GM18870 (cell line): ENCODE measurements at regions not wholly inside any gene's neighbourhood (a gene's known extent, or its start where the extent isn't known, plus 50 kb on each side); places are given as distances from the start of the nearest gene placed in this dataset.
"Not testable (repeated sequence)": the region's sequence is repeated elsewhere in the genome, so short reads cannot be mapped to it uniquely, and the experiment has no call there.

Experiments
- ATAC-seq: cut with Tn5 transposase; IDR thresholded peaks from one replicate; pipeline ENCODE4 v1.9.1; 2021; ENCODE audit warnings: moderate library complexity; ENCODE audit not compliant: unreplicated experiment

DNA sequence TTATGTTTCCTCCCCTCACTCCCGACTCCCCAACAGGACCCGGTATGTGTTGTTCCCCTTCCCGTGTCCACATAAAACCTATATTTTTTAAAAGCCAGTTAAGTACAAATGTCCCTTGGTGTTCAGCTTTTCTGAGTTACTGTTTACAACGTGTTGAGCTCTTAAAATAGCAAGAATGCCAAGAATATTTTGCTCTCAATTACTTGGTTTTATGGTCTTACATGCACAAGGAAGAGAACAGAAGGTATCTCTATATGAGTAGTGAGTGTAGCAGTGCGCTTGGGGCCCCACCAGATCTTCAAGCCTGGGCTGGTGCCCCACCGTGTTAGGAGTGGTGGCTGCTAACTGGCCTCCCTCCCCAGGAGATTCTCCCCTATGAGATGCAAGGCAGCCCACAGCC lies 75.3 kb downstream of the RIN2 start:
- ATAC-seq: no peak

DNA sequence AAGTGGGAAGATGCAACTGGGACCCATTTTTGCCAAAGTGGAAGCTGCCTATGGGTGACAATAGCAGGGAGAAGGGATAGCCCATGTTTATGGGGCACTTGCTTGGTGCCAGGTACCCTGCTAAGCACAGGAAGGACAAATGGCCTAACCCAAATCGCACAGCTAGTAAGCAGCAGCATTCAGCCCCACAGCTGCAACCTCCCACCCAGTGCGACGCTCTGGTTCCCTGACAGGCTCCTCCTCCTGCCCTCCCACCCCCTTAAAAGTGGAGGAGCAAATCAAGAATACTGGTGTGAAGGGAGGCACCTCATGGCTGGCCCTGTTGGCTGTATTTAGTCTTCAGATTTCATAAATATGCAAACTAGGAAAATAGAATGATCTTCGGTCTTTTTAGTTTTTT lies 76.2 kb downstream of the RIN2 start:
- ATAC-seq: no peak

DNA sequence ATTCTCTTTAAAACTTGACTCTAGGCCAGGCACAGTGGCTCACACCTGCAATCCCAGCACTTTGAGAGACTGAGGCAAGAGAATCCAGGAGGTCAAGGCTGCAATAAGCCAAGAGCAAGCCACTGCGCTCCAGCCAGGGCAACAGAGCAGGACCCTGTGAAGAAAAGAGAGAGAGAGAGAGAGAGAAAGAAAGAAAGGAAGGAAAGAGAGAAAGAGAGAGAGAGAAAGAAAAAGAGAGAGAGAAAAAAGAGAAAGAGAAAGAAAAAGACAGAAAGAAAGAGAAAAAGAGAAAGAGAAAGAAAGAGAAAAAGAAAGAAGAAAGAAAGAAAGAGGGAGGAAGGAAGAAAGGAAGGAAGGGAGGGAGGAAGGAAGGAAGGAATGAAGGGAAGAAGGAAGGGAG lies 76.7 kb downstream of the RIN2 start:
- ATAC-seq: no peak

DNA sequence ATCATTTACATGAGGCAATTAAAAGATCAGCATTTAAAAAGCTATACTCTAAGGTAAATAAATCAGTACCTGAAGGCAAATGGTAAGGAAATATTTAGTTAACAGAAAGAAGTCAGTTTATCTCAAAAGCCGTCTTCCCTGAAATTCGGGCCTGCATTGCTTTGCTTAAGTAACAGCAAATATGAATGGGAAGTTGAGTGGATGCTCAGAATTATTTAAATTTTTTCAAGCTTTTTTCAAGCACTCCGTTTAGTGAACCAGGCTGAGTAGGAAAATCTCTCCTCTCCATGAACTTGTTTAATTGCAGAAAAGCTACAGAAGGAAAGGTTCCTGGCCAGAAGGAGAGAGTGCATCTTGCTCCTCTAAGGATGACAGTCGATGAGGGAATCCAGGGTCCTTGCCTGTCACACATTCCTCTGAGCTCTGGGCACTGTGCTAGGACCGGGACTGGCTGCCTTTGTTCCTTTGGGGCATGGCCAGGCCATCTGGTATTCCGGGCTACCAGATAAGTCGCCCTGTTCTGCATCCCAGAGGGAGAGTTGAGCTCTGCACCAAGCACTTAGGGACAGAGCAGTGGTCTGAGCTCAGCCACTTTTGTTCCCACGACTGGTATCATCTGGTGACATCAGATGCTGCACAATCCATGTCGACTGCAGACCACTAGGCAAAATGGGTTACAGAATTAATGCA lies 77.6 kb downstream of the RIN2 start:
- ATAC-seq: no peak

DNA sequence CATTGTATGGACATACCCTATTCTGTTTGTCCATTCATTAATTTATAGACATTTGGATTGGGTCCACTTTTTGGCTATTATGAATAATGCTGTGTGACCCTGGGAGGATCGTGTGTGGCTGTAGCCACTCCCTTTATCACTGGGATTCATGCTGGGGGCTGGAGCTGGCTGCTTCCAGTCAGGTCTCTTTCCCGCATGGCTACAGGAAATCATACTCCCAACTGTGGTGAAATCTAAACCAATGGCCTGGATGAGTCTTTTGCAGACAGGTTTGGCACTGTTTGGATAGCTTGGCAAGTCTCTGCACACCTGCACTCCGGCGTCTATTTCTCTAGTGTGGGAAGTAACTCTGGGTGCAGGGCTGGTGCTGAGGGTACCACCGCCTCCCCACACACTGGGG lies 80.4 kb downstream of the RIN2 start:
- ATAC-seq: no peak

DNA sequence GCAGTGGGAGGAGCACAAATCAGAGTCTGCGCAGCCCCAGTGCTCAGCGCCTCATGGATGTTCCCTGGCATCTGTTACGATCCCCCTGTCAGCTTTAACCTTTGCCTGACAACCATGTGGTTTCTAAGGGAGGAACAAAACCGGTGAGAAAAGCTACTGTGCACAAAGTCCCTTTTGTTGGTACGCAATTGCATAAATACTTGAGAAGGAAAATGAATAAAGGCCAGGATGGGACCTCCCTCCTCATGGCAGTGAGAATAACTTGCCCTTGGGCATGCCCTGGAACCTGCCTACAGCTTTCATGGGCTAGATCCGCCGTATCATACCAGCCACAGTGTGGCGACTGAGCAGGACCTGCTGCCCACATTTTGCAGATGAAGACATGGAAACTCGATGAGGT lies 81.0 kb downstream of the RIN2 start:
- ATAC-seq: no peak

DNA sequence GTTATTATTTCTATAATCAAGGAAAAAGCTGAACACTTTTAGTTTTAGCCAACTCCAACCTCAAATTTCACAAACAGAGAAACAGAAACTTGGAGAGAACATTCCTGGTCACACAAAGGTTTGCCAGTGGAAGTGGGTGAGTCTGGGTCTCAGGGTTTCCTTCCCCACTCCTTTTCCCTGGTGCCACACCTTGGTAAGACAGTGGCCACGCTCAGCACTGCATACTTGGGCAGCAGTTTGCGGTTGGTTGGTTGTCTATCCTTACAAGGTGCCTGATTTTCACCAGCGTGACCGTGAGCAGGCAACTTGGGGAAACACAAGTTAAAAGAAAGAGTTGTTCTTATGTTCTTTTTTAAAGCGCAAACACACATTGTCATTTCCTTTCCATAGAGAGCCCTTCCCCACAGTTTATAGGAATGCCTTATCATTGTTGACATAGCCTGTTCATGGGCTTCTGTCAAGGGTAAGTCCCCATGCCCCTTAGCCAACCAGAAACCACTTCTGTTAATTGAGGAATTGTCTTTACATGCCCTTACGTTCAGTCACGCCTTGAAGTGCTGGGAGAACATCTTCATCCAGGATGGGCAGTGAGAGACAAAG lies 82.2 kb downstream of the RIN2 start:
- no peak for ATAC-seq

DNA sequence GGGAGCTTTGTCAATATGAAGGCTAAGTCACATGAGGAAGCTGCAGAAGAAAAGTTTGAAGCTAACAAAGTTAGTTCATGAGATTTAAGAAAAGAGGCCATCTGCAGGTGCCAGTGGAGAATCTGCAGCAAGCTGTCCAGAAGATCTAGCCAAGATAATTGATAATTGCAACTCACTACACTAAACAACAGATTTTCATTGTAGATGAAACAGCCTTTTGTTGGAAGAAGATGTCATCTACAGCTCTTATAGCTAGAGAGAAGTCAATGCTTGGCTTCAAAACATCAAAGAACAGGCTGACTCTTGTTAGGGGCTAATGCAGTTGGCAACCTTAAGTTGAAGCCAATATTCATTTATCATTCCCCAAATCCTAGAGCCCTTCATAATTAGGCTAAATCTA lies 83.7 kb downstream of the RIN2 start:
- no peak for ATAC-seq

DNA sequence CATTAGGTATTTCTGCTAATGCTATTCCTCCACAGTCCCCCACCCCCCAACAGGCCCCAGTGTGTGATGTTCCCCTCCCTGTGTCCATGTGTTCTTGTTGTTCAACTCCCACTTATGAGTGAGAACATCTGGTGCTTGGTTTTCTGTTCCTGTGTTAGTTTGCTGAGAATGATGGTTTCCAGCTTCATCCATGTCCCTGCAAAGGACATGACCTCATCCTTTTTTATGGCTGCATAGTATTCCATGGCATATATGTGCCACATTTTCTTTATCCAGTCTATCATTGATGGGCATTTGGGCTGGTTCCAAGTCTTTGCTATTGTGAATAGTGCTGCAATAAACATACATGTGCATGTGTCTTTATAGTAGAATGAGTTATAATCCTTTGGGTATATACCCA lies 86.8 kb downstream of the RIN2 start:
- not testable (repeated sequence) for ATAC-seq

DNA sequence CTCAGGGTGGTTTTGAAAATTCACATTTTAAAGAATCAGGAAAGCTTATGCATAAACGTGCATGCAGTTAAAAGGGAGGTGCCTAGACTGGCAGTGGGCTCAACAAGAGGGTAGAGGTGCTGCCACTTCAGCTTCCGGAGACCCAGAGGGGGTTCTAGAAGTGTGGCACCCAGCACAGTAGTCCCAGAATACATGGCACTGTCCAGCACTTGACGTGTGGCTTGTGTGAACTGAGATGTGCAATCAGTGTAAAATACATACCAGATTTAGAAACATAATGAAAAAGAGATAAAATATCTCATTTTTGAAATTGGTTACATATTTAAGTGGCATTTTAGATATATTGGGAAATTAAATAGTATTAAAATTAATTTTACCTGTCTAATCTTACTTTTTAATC lies 89.3 kb downstream of the RIN2 start:
- no peak for ATAC-seq

DNA sequence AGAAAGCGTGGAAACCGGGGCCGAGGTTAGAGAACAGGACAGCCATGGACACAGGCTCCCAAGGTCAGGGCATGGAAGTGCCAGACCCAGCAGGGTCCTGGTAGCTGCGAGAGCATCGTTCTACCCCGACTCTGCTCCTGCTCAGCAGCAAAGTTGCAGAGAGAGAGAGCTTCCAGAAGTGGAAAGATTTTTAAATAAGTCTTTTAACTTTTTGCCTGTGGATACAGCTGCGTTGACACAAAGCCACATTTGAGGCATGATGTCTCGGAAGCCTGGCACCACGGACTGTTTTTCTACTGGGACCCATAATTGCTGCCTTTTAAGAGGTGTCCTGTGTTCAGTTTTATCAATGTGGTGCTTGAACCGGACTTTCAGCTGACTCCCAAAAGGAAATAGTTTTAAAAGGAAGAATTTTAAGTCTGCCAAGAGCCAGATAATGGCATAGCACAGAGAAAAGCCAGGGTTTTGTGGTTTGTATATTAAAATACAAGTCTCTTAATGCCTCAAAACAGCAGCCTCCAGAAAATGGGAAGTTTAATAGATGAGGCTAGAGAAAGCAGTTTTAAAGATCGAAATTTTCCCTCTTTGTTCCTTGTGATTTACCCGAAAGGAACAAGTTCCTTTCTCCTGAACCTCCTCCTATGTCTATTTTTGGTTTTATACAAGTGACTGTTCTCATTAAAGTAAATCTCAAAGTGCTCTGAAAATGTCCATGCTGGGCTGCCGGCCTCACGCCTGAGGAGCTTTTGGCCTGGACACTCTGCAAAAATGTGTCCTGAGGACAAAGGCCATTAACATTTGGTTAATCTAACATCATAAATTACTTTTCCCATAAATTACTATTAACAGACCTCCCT lies 91.5 kb downstream of the RIN2 start:
- no peak for ATAC-seq

DNA sequence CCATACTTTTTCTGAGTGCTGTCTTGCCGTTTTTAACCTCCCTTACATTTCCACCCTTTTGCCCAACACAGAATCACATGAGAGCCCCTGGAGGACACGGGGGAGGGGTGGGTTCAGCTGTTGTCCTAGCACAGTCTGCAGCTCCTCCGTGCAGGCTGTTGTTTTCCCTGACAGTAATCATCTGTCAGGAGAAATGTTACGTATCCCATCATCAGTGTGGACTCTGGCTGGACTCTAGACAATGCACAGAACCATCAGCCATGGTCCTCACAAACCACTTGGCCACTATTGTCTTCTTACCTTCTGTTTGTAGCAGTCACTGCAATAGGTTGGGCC lies 92.1 kb downstream of the RIN2 start:
- ATAC-seq: no peak

DNA sequence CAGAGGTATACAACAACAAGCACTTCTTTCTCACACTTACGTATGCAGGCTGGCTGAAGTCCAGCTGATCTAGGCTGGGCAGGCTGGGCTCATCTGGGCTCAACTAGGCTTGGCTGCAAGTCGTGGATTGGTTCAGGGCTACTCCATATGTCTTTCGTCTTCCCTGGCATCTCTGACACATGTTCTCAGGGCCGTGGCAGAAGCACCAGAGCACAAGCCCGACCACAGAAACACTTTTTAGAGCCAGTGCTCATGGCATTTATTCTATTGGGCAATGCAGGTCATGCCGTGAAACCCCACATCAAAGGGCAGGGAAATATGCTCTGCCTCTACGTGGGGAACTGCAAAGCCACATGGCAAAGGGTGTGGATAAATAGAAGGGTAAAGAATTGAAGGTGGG lies 93.8 kb downstream of the RIN2 start:
- no peak for ATAC-seq

DNA sequence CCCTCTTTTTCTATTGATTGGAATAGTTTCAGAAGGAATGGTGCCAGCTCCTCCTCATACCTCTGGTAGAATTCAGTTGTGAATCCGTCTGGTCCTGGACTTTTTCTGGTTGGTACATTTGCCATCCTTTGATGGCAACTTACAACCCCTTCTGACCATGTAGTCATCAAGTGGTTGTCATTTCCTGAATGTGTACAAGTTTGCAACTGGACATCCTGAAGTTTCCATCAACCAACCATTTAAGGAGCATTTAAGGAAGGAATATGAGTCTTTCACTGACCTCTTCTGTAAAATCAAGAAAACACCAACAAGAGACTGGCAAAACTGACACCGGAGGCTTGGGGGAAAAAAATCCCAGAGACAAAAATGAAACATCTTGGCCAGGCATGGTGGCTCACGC lies 97.4 kb downstream of the RIN2 start:
- ATAC-seq: no peak

DNA sequence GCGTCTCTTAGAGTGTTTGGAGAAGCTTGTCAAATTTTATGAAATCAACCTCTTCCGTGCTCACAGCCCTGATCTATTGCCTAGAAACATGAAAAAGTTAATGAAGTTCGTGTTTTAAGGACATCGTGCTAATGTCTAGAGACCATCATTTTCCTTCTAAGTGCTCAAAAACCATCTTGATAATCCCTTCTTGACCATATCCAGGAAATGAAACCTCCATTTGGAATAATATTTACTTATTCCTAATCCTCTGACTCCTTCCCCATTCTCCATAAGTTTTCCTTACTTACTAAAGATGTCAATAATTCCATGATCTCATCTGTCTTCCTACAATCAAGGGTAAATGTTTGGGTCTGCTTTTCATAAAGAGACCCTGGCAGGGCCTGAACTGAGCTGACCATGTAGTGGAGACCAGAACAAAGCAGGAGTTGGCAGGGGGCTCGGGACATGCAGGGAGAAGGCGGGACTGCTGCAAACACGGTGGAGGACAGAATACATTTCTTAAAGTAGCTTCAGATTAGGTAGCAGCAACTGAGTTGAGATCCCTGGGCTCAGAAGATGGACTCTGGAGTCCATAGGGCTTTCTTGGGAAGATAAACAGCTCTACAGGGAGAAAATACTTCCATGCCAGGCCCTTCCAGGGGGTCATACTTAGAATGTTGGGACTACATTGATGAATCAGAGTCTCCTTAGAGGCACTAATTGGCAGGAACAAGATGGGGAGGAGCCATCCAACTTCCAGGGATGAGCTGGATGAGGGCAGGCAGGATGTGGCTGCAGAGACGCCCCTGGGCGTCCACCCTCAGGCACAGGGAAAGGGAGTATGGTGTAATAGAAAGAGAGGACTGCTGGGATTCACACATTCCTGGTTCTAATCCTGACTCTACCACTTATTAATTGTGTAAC lies 100.7 kb downstream of the RIN2 start:
- ATAC-seq: no peak

DNA sequence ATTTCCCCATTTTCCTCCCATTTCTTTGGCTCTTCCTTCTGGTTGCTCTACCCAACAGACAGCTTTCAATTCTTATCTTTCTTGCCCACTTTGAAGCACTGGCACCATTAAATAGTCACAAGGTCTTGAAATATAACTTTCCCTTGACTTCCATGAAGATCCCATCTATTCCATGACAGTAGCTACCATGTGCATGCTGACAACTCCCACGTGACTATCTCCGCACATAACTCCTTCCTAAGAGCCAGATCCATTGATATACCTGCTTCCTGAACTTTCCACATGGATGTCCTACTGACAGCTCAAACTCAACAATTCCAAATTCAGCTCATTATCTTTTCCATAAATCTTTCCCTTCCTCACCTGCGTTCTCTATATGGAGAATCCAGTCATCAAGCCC lies 101.4 kb downstream of the RIN2 start:
- ATAC-seq: no peak

DNA sequence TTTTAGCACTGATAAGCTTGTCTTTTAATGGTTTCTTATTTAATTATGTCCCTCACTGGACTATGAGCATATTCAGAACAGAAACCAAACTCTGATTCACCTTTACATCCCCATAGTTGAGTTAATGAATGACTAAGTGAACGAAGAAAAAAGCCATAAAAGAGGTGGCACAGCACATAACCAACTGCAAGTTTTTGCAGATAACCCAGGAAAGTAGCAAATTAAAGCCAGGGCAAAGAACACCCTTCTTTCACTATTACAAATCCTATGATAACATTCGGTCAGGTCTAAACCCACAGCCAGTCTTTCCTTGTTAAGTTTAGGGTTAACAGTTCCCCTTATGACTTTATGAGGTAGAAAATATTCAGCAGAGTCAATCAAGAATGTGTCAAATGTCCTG lies 102.7 kb downstream of the RIN2 start:
- ATAC-seq: no peak

DNA sequence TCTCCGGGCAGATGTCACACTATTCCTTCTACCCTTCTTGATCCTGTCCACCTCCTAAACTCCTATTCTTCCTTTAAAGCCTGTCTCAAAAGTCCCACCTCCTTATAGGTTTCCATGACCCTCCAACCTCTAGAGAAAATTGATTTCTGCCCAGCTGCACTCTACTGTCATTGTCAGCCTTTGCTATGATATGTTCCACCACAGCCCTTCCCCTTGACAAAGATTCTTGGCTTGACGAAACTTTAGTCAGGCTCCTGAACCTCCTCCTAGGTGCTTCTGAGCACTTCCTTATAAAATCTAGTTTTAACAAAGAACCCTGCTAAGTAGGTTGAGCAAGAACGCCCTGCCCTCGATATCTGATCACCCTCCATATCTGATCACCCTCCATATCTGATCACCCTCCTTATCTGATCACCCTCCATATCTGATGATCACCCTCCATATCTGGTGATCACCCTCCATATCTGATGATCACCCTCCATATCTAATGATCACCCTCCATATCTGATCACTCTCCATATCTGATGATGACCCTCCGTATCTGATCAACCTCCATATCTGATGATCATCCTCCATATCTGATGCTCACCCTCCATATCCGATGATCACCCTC lies 103.2 kb downstream of the RIN2 start:
- ATAC-seq: no peak

DNA sequence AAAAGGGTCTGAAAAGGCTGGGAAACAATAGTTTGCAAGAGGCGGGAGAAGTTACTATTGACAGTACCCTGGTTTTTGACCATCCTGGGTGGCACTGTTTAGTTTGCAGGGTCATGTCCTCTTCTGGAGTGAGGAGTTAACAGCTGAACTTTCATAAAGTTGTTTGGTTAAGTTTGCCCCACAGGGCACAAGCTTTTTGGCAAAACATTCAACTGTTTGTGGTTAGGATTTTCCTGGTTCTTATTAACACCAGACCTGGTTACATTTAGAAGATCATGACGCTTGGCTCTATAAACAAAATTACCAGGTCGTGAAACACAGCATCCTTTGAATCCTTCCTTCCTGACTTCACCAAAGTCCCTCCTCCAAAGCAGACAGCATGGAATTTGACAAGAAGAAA lies 106.1 kb downstream of the RIN2 start:
- no peak for ATAC-seq

DNA sequence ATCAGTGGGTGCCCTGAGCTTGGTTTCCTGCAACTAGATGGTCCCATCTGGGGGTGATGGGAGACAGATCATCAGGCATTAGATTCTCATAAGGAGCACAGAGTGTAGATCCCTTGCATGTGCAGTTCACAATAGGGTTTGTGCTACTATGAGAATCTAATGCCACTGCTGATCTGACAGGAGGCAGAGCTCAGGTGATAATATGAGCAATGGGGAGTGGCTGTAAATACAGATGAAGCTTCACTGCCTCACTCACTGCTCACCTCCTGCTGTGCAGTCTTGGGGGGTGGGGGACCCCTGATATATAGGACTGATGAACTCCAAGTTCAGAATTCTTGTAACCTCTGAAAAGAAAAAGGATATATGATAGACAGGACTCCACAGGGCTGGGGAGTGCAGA lies 108.0 kb downstream of the RIN2 start:
- ATAC-seq: no peak

DNA sequence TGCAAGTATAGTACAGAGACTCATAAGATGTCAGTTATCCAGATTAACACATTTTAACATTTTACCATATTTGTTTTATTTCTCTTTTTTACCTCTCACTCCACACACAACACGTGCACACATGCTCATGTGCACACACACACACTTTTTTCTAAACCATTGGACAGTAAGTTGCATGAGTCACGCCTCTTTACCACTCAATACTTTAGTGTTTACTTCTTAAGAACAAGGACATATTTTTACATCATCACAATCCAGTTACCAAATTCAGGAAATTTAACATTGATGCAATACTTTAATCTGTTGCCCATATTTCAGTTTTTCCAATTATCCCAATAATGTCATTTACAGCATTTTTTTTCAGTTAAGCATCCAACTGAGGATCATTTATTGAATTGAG lies 109.0 kb downstream of the RIN2 start:
- ATAC-seq: no peak
